ENCODE measurements at regions not wholly inside any gene's neighbourhood (a gene's known extent, or its start where the extent isn't known, plus 50 kb on each side); places are given as distances from the start of the nearest gene placed in this dataset.

DNA sequence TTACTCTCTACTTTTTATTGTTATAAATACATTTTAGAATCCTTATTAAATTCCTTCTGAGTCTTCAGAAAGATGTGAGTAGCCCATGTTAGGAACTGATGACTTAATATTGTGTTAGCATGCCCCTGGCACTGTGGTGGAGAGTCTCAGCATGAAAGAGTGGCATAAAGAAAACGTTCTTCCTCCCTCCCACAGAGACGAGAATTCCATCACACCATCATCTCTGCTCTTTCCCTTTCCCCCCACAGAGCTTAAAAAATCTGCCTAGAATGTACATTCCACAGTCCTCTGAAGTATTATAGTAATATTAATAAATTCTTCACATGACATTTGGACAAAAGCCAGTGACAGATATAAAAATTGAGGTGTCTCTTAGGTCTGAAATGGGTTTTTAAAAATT, 117.8 kb upstream of the DKK2 start:
- no peak for TF ChIP-seq POLR2A (IDR thresholded peaks at IDR 0.05; ENCODE audit: low read depth, low read length)
- TF ChIP-seq CTCF (conservative IDR thresholded peaks at IDR 0.05; ENCODE audit: low read depth, low read length), result no peak
